Mucosa of descending colon (tissue), 3 donors: ENCODE measurements at regions not wholly inside any gene's neighbourhood (a gene's known extent, or its start where the extent isn't known, plus 50 kb on each side); places are given as distances from the start of the nearest gene placed in this dataset.

ENCODE experiments used
- ATAC-seq: fragments of 200-7000 bp; cut with Tn5 transposase; one replicate; pipeline ENCODE4 v1.9.1; 2020; ENCODE audit warnings: mild to moderate bottlenecking, moderate library complexity
- DNase-seq, 3 donors: peaks; one replicate each; pipeline ENCODE4 v3.0.0-alpha.2; 2020
- H3K36me3 ChIP-seq: fragments of 200-600 bp; one replicate; pipeline ENCODE4 v1.8.0; 2021; ENCODE audit warnings: low read depth, mild to moderate bottlenecking
- H3K4me1 ChIP-seq: fragments of 200-600 bp; one replicate; pipeline ENCODE4 v1.8.0; 2021; ENCODE audit warnings: low read depth, mild to moderate bottlenecking
- H3K4me3 ChIP-seq: fragments of 200-600 bp; one replicate; pipeline ENCODE4 v1.8.0; 2021; ENCODE audit warnings: mild to moderate bottlenecking
- H3K9me3 ChIP-seq: fragments of 200-600 bp; one replicate; pipeline ENCODE4 v1.8.0; 2021; ENCODE audit warnings: mild to moderate bottlenecking
- intact Hi-C, 2 donors: fragments of 100-400 bp; cut with DNase I in 1 of 2; cut with micrococcal nuclease in 1 of 2; formaldehyde crosslinking; loops; one replicate each; pipeline versions ENCODE4 v1.11.0 to v1.11.1; 2022; cut with DNase I, micrococcal nuclease
- TF ChIP-seq, protein P1 (sequence below): fragments of 200-600 bp; IDR thresholded peaks from one replicate; pipeline ENCODE4 v1.8.0; 2022; ENCODE audit warnings: antibody characterized with exemption, mild to moderate bottlenecking
- donor health status: DM: no; HTN: no; CAD: no; lungs with moderate emphysema.
- donor health status: DM: no; HTN: no; CAD: no.
- donor health status: DM: no; HTN: yes; CAD: no.

DNA sequence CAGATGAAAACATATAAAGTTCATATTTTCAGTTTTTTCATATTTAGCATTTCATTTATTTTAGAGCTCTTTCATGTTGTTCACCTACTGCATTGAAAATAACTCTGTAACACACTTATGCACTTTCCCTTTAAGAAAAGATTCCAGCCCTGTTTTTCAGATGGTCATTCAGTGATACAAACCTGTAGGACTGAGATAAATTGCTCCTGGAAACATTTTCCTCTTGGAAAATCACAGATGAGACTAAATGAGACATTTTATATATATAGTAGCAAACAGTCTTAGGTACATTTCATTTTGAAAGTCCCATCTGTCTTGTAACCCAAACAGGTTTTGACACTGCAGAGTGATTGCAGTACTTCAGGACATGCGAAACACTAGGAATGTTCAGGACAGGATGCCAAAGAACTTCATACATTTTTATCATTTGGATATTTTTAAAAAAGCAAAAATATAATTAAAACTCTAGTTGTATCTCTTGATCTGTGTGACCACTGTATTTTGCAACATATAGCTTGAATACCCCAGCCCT lies 412.4 kb downstream of the MTX2 start:
- intact Hi-C loops: no loop called here
- H3K9me3 ChIP-seq: no peaks in the 10 kb centered on the region
- ATAC-seq: no peak

DNA sequence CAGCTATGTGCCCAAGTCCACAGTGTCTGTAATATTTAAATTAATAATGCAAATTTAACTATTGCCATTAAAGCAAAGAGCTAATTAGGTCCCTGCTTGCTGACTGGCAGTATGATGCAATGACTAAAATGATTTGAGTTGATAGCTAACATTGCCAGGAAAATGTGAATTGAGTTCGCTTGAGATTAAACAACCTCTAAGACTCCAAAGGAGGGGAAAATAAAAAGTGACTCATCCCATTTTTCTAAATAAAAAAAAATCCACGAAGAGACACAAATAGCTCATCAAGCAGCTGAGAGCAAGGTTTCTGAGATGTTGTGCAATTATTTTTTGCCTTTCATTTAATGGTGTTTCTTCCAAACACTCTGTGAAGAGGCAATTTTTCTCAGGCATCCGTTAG lies 413.0 kb downstream of the MTX2 start:
- TF ChIP-seq, protein P1, sequence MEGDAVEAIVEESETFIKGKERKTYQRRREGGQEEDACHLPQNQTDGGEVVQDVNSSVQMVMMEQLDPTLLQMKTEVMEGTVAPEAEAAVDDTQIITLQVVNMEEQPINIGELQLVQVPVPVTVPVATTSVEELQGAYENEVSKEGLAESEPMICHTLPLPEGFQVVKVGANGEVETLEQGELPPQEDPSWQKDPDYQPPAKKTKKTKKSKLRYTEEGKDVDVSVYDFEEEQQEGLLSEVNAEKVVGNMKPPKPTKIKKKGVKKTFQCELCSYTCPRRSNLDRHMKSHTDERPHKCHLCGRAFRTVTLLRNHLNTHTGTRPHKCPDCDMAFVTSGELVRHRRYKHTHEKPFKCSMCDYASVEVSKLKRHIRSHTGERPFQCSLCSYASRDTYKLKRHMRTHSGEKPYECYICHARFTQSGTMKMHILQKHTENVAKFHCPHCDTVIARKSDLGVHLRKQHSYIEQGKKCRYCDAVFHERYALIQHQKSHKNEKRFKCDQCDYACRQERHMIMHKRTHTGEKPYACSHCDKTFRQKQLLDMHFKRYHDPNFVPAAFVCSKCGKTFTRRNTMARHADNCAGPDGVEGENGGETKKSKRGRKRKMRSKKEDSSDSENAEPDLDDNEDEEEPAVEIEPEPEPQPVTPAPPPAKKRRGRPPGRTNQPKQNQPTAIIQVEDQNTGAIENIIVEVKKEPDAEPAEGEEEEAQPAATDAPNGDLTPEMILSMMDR: no peak
- no peak overlapping the region for H3K4me3 ChIP-seq
- no peaks in the 10 kb centered on the region for H3K4me1 ChIP-seq
- no peaks in the 10 kb centered on the region for H3K36me3 ChIP-seq
- no peak for ATAC-seq
- no peaks in the 10 kb centered on the region for H3K9me3 ChIP-seq
- intact Hi-C loops: no loop called here
- DNase-seq: no peak

More for the DNA sequence above, 412.4 kb downstream of the MTX2 start:
- Histone ChIP-seq H3K4me3 (no peak overlapping the region), H3K4me1 (no peaks in the 10 kb centered on the region), H3K36me3 (no peaks in the 10 kb centered on the region)
- TF ChIP-seq, protein P1: no peak
- no peak for DNase-seq

DNA sequence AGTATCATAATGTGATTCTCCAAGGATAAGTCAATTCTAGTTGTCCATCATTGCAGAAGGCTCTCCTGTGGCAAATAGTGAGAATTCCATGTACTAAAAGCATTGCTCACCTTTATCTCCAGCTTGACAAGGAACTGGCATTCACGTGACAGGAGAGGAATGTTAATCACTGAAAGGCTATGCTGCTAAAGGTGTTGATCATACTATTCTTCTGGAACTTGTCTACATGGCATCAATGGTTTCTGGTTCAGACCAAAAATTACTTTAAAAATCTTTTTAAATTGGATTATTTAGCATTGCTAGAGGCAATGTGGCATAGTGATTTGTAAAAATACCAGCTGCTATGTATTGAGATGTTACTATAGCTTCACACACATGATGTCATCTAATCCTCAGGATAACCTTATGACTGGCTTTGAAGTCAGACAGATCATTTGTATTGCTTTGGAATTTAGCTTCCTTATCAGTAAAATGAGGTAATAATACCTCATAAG lies 414.4 kb downstream of the MTX2 start:
- Histone ChIP-seq H3K9me3 (no peaks in the 10 kb centered on the region), H3K4me1 (no peaks in the 10 kb centered on the region), H3K36me3 (no peaks in the 10 kb centered on the region), H3K4me3 (no peak overlapping the region)
- ATAC-seq (no peak), DNase-seq (no peak)
- intact Hi-C loops: no loop called here
- TF ChIP-seq, protein P1: no peak

DNA sequence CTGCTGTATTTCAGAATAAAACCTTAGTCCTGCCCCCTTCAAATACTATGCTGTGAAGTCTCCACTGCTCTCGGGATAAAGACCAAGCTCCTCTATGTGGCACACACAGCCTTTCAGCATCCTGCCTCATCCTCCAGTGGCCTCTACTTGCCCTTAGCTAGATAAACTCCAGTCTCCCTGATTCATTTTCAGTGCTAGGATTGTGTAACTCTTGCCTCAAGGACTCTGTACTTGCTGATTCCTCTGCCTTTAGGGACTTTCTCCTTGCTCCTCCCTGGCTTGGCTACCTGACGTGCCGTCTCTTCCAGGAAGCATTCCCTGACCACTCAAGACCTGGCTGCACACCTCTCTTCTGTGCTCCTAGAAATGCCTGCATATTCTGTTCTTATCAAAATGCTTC lies 416.7 kb downstream of the MTX2 start:
- ATAC-seq (no peak), DNase-seq (no peak)
- Histone ChIP-seq H3K9me3 (no peaks in the 10 kb centered on the region), H3K4me1 (no peaks in the 10 kb centered on the region), H3K4me3 (no peak overlapping the region), H3K36me3 (no peaks in the 10 kb centered on the region)
- intact Hi-C loops: no loop called here
- TF ChIP-seq, protein P1: no peak

DNA sequence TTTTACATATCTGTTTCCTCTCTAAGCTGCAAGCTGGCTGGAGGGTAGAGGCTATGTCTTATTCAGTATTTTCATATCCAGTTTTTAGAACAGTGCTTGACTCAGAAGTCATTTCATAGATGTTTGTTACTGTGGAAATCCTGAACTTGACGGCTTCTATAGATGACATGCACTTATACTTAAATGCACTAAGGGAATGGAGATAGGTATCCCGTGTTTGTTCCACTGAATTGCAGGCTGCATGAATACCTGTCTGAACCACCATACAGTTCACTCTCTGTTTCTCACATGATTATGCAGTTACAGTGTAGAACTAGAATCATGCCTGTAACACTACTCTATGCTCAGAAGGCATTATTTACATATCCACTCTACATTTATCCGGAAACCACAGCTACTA lies 417.1 kb downstream of the MTX2 start:
- intact Hi-C loops: no loop called here
- Histone ChIP-seq H3K4me3 (no peak overlapping the region), H3K36me3 (no peaks in the 10 kb centered on the region), H3K9me3 (no peaks in the 10 kb centered on the region), H3K4me1 (no peaks in the 10 kb centered on the region)
- DNase-seq: no peak
- ATAC-seq: no peak
- TF ChIP-seq, protein P1: no peak

DNA sequence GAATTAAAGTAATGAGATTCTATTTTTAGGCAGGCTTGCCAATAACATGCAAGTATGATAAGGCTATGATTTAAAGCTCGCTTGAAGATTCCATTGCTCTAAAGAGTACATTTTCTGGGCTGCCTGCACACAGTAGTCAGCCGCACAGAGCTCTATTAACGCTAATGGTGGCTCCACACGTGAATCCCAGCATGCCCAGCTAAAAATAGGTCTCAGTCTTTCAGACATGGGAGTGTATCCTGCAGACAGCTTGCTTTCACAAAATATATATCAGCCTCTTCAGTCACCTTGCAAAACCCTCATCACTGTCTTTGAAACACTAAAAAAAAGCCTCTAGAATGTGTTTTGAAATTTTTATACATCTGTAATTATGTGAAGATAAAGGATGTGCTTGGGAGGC lies 418.1 kb downstream of the MTX2 start:
- TF ChIP-seq, protein P1: no peak
- intact Hi-C loops: no loop called here

More for the DNA sequence above, 418.1 kb downstream of the MTX2 start:
- no peak for DNase-seq
- H3K36me3 ChIP-seq: no peaks in the 10 kb centered on the region
- H3K4me3 ChIP-seq: no peak overlapping the region
- H3K9me3 ChIP-seq: no peaks in the 10 kb centered on the region
- no peaks in the 10 kb centered on the region for H3K4me1 ChIP-seq
- no peak for ATAC-seq
